ENCODE measurements at regions not wholly inside any gene's neighbourhood (a gene's known extent, or its start where the extent isn't known, plus 50 kb on each side); places are given as distances from the start of the nearest gene placed in this dataset.

- TF ChIP-seq, protein P1, sequence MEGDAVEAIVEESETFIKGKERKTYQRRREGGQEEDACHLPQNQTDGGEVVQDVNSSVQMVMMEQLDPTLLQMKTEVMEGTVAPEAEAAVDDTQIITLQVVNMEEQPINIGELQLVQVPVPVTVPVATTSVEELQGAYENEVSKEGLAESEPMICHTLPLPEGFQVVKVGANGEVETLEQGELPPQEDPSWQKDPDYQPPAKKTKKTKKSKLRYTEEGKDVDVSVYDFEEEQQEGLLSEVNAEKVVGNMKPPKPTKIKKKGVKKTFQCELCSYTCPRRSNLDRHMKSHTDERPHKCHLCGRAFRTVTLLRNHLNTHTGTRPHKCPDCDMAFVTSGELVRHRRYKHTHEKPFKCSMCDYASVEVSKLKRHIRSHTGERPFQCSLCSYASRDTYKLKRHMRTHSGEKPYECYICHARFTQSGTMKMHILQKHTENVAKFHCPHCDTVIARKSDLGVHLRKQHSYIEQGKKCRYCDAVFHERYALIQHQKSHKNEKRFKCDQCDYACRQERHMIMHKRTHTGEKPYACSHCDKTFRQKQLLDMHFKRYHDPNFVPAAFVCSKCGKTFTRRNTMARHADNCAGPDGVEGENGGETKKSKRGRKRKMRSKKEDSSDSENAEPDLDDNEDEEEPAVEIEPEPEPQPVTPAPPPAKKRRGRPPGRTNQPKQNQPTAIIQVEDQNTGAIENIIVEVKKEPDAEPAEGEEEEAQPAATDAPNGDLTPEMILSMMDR (IDR thresholded peaks at IDR 0.05) = no peak
- TF ChIP-seq POLR2A (IDR thresholded peaks at IDR 0.05) (no peak), EP300 (IDR thresholded peaks at IDR 0.05) (no peak), POLR2AphosphoS5 (IDR thresholded peaks at IDR 0.05) (no peak)
Observed at GRCh38 chr7:88614736-88615135, 144.8 kb upstream of the ZNF804B start.
